Liver (tissue), 8 donors: ENCODE measurements at regions not wholly inside any gene's neighbourhood (a gene's known extent, or its start where the extent isn't known, plus 50 kb on each side); places are given as distances from the start of the nearest gene placed in this dataset.
"Not testable (repeated sequence)": the region's sequence is repeated elsewhere in the genome, so short reads cannot be mapped to it uniquely, and the experiment has no call there.

Experiments used
- DNase-seq: peaks from one replicate; pipeline ENCODE4 v3.0.0-alpha.2; 2017; ENCODE audit warnings: low spot score
- H3K27ac ChIP-seq, 2 donors: one replicate each; pipeline ENCODE4 v1.7.0; 2013; ENCODE audit warnings: inconsistent platforms in 2 of 2, low read length in 2 of 2, control low read depth in 1 of 2, low read depth in 1 of 2, mild to moderate bottlenecking in 1 of 2
- H3K27me3 ChIP-seq, 4 donors: one replicate each; pipeline versions ENCODE4 v1.6.1 to v1.7.0; 2013; ENCODE audit warnings: low read length in 3 of 4, inconsistent platforms in 1 of 4, mild to moderate bottlenecking in 1 of 4, moderate library complexity in 1 of 4; ENCODE audit not compliant: control insufficient read depth in 4 of 4, insufficient read depth in 4 of 4
- H3K36me3 ChIP-seq, 4 donors: one replicate each; pipeline versions ENCODE4 v1.6.1 to v1.7.0; 2013; ENCODE audit warnings: low read length in 3 of 4, mild to moderate bottlenecking in 3 of 4, low read depth in 1 of 4, moderate library complexity in 1 of 4; ENCODE audit not compliant: control insufficient read depth in 4 of 4, insufficient read depth in 3 of 4
- H3K4me1 ChIP-seq, 4 donors: one replicate each; pipeline versions ENCODE4 v1.6.1 to v1.7.0; 2013; ENCODE audit warnings: low read length in 3 of 4, mild to moderate bottlenecking in 3 of 4, moderate library complexity in 1 of 4; ENCODE audit not compliant: control insufficient read depth in 4 of 4, insufficient read depth in 4 of 4
- H3K4me3 ChIP-seq, 3 donors: one replicate each; pipeline versions ENCODE4 v1.6.1 to v1.7.0; 2013; ENCODE audit warnings: low read length in 3 of 3, control low read depth in 1 of 3, low read depth in 1 of 3, mild to moderate bottlenecking in 1 of 3
- H3K9ac ChIP-seq, 2 donors: one replicate each; pipeline ENCODE4 v1.7.0; 2013; ENCODE audit warnings: low read length in 2 of 2, mild to moderate bottlenecking in 2 of 2, moderate library complexity in 2 of 2, control low read depth in 1 of 2, low read depth in 1 of 2
- H3K9me3 ChIP-seq, 4 donors: one replicate each; pipeline versions ENCODE4 v1.6.1 to v1.7.0; 2013; ENCODE audit warnings: low read length in 3 of 4; ENCODE audit not compliant: control insufficient read depth in 4 of 4
- EGR1 ChIP-seq, 2 donors: IDR thresholded peaks; 2 replicates each; pipeline ENCODE4 v1.6.1; 2016 to 2018; ENCODE audit warnings: antibody characterized with exemption in 2 of 2, low read depth in 2 of 2
- FOXA2 ChIP-seq: IDR thresholded peaks from 2 replicates; pipeline ENCODE4 v1.6.1; 2016; ENCODE audit warnings: antibody characterized with exemption
- GABPA ChIP-seq, 2 donors: IDR thresholded peaks in 1 of 2; conservative IDR thresholded peaks in 1 of 2; 2 replicates each; pipeline ENCODE4 v1.6.1; 2016; ENCODE audit warnings: antibody characterized with exemption in 2 of 2, mild to moderate bottlenecking in 1 of 2, moderate library complexity in 1 of 2
- HNF4A ChIP-seq, 2 donors: conservative IDR thresholded peaks; 2 replicates each; pipeline ENCODE4 v1.6.1; 2016; ENCODE audit warnings: antibody characterized with exemption in 2 of 2, mild to moderate bottlenecking in 2 of 2
- HNF4G ChIP-seq: IDR thresholded peaks from 2 replicates; pipeline ENCODE4 v1.6.1; 2016; ENCODE audit warnings: antibody characterized with exemption
- JUND ChIP-seq, 2 donors: IDR thresholded peaks; 2 replicates each; pipeline ENCODE4 v1.6.1; 2016; ENCODE audit warnings: antibody characterized with exemption in 2 of 2
- NR2F2 ChIP-seq: IDR thresholded peaks from 2 replicates; pipeline ENCODE4 v1.6.1; 2016; ENCODE audit warnings: antibody characterized with exemption
- RAD21 ChIP-seq, 2 donors: IDR thresholded peaks; 2 replicates each; pipeline ENCODE4 v1.6.1; 2016; ENCODE audit warnings: antibody characterized with exemption in 2 of 2, mild to moderate bottlenecking in 2 of 2
- RXRA ChIP-seq, 2 donors: IDR thresholded peaks; 2 replicates each; pipeline ENCODE4 v1.6.1; 2017 to 2018; ENCODE audit warnings: antibody characterized with exemption in 2 of 2, mild to moderate bottlenecking in 1 of 2
- TAF1 ChIP-seq: conservative IDR thresholded peaks from 2 replicates; pipeline ENCODE4 v1.6.1; 2016; ENCODE audit warnings: antibody characterized with exemption, mild to moderate bottlenecking
- YY1 ChIP-seq: IDR thresholded peaks from 2 replicates; pipeline ENCODE4 v1.6.1; 2016; ENCODE audit warnings: antibody characterized with exemption, mild to moderate bottlenecking
- WGBS: extraction: QIAGEN DNeasy Blood & Tissue Kit; methylation state at CpG from one replicate; pipeline ENCODE4 v1.1.7; 2013; 5-methylcytosine and 5-hydroxymethylcytosine counted together
- TF ChIP-seq, protein P1 (sequence below): IDR thresholded peaks from 2 replicates; pipeline ENCODE4 v1.6.1; 2016; ENCODE audit warnings: antibody characterized with exemption
- TF ChIP-seq, protein P2 (sequence below): IDR thresholded peaks from 2 replicates; pipeline ENCODE4 v1.6.1; 2016; ENCODE audit warnings: antibody characterized with exemption, mild to moderate bottlenecking
- TF ChIP-seq, protein P3 (sequence below): fragments of 150-350 bp; IDR thresholded peaks from 2 replicates; pipeline ENCODE4 v1.5.1; 2017; ENCODE audit warnings: improper control_type of control experiment, low read depth, low read length; ENCODE audit not compliant: missing input control
- donor health status: healthy.
- donor health status: healthy.
- donor health status: healthy.
- donor health status: healthy.
- donor health status: healthy.

DNA sequence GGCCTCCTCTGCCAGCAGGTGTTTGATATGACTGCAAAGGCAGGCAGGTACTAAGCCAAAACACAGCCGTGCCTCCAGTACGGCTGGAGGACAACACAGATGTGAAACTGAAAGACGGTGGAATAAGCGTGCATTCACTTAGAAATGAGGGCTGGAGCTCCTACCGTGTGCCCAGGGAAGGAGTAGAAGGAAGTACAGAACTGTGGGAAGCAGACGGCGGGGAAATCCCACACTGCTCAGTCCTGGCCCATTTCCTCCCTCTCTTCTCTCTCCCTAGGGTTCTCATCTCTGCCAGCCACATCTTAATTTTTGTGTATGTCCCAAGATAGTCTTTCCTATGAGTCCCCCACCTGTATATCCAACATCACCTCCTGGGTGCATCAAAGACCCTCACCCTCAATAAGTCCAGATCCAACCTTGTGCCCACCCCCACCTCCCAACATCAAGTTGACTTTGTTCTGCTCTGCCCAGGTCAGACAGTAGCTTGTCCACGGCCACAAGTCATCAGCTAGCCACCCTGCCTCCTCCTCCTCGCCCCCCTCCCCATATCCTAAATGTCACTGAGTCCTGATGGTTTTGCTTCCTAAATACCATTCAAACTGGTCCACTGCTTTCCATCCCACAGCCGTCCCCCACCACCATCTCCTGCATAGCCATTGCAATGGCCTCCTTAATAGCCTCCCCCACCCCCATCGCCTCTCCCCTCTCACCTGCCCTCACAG, 77.1 kb upstream of the RPL38 start (continued):
- TF ChIP-seq RXRA (IDR thresholded peaks at IDR 0.05) = no peak
- no peak for TF ChIP-seq HNF4G
- TF ChIP-seq FOXA2 = no peak

DNA sequence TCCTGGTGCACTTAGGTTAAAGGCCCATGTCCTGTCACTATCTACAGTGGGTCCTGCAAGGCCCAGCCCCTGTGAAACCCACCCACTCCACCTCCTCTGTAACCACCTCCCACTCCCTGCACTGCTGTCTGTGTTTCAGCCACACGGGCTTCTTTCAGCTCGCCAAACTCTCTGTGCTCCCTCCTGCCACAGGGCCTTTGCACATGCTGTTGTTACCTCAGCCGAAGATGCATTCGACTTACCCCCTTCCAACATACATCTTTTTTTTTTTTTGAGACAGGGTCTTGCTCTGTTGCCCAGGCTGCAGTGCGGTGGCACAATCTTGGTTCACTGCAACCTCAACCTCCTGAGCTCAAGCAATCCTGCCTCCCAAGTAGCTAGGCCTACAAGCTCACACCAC, 76.5 kb upstream of the RPL38 start:
- WGBS = 90% methylated on average over 5 of the region's 5 CpGs
- H3K27me3 ChIP-seq = peaks cover 0 to 5% (median 0%) of the 10 kb centered on the region in 4 donors
- no peaks in the 10 kb centered on the region for H3K36me3 ChIP-seq
- no peak overlapping the region for H3K27ac ChIP-seq
- H3K4me3 ChIP-seq = no peak overlapping the region
- no peak for DNase-seq
- no peaks in the 10 kb centered on the region for H3K4me1 ChIP-seq
- no peak overlapping the region for H3K9ac ChIP-seq
- no peak for TF ChIP-seq FOXA2
- no peak for TF ChIP-seq RAD21 (IDR thresholded peaks at IDR 0.05)
- TF ChIP-seq EGR1 (IDR thresholded peaks at IDR 0.05; ENCODE audit: low read depth in 2 of 2) = no peak
- TF ChIP-seq, protein P1, sequence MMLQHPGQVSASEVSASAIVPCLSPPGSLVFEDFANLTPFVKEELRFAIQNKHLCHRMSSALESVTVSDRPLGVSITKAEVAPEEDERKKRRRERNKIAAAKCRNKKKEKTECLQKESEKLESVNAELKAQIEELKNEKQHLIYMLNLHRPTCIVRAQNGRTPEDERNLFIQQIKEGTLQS = no peak
- TF ChIP-seq RXRA (IDR thresholded peaks at IDR 0.05) = no peak
- TF ChIP-seq, protein P2, sequence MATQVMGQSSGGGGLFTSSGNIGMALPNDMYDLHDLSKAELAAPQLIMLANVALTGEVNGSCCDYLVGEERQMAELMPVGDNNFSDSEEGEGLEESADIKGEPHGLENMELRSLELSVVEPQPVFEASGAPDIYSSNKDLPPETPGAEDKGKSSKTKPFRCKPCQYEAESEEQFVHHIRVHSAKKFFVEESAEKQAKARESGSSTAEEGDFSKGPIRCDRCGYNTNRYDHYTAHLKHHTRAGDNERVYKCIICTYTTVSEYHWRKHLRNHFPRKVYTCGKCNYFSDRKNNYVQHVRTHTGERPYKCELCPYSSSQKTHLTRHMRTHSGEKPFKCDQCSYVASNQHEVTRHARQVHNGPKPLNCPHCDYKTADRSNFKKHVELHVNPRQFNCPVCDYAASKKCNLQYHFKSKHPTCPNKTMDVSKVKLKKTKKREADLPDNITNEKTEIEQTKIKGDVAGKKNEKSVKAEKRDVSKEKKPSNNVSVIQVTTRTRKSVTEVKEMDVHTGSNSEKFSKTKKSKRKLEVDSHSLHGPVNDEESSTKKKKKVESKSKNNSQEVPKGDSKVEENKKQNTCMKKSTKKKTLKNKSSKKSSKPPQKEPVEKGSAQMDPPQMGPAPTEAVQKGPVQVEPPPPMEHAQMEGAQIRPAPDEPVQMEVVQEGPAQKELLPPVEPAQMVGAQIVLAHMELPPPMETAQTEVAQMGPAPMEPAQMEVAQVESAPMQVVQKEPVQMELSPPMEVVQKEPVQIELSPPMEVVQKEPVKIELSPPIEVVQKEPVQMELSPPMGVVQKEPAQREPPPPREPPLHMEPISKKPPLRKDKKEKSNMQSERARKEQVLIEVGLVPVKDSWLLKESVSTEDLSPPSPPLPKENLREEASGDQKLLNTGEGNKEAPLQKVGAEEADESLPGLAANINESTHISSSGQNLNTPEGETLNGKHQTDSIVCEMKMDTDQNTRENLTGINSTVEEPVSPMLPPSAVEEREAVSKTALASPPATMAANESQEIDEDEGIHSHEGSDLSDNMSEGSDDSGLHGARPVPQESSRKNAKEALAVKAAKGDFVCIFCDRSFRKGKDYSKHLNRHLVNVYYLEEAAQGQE = no peak
- no peak for TF ChIP-seq YY1
- no peak for TF ChIP-seq NR2F2
- TF ChIP-seq HNF4G = no peak
- no peak for TF ChIP-seq GABPA (IDR thresholded peaks at IDR 0.05 in 1 of 2, conservative IDR thresholded peaks at IDR 0.05 in 1 of 2)
- TF ChIP-seq JUND (IDR thresholded peaks at IDR 0.05) = no peak
- TF ChIP-seq TAF1 = no peak
- H3K9me3 ChIP-seq = no peaks in the 10 kb centered on the region

DNA sequence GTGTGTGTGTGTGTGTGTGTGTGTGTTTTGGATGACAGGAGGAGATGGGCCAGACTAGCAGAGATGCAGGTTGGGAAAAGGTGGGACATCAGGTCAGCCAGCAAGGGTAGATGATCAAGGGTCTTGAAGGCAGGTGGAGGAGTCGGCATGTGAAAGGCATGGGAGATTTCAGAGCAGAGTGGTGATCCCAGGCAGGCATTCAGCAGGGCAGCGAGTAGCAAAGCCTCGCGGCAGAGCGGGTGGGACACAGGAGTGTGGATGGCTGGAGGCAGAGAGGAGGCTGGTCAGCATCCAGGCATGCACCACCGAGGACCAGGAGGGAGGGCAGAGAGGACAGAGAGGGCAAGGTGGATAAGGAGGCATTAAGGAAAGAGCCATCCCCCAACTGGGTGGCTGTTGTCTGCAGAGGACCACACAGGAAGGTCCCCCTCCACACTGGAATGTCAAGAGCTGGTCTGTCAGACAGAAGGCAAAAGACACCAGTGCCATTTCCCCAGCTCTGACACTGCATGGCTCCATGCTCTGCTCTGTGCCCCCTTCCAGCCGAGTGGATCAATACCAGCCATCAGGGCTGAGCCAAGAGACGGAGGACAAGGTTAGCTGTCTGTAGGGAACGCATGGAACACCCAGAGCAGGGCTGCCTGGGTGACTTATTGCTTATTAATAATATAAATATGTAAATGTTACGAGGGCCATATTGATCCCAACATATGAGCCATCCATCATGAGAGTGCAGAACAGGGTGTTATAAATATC, 74.8 kb upstream of the RPL38 start:
- Histone ChIP-seq H3K4me1 (no peaks in the 10 kb centered on the region), H3K36me3 (no peaks in the 10 kb centered on the region), H3K4me3 (no peak overlapping the region), H3K27ac (no peak overlapping the region), H3K9me3 (no peaks in the 10 kb centered on the region), H3K27me3 (peaks cover 0 to 5% (median 0%) of the 10 kb centered on the region in 4 donors), H3K9ac (no peak overlapping the region)
- WGBS = 59% methylated on average over 10 of the region's 10 CpGs
- TF ChIP-seq, protein P3, sequence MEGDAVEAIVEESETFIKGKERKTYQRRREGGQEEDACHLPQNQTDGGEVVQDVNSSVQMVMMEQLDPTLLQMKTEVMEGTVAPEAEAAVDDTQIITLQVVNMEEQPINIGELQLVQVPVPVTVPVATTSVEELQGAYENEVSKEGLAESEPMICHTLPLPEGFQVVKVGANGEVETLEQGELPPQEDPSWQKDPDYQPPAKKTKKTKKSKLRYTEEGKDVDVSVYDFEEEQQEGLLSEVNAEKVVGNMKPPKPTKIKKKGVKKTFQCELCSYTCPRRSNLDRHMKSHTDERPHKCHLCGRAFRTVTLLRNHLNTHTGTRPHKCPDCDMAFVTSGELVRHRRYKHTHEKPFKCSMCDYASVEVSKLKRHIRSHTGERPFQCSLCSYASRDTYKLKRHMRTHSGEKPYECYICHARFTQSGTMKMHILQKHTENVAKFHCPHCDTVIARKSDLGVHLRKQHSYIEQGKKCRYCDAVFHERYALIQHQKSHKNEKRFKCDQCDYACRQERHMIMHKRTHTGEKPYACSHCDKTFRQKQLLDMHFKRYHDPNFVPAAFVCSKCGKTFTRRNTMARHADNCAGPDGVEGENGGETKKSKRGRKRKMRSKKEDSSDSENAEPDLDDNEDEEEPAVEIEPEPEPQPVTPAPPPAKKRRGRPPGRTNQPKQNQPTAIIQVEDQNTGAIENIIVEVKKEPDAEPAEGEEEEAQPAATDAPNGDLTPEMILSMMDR = no peak
- TF ChIP-seq HNF4A (conservative IDR thresholded peaks at IDR 0.05) (no peak), JUND (IDR thresholded peaks at IDR 0.05) (no peak), TAF1 (no peak), NR2F2 (no peak), YY1 (no peak), FOXA2 (no peak)
- TF ChIP-seq, protein P1 = no peak
- no peak for DNase-seq

DNA sequence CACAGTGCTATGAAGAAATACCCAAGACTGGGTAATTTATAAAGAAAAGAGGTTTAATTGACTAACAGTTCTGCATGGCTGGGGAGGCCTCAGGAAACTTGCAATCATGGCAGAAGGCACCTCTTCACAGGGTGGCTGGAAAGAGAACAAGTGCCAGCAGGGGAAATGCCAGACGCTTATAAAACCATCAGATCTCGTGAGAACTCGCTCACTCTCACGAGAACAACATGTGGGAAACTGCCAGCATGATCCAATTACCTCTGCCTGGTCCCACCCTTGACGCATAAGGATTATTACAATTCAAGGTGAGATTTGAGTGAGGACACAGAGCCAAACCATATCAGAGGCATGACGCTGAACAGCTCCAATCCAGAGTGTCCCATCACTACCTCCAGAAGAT, 73.7 kb upstream of the RPL38 start:
- not testable (repeated sequence) for DNase-seq, H3K36me3 ChIP-seq, H3K4me3 ChIP-seq, H3K9me3 ChIP-seq, H3K27ac ChIP-seq, H3K27me3 ChIP-seq, H3K4me1 ChIP-seq, H3K9ac ChIP-seq
- WGBS = 68% methylated on average over 6 of the region's 6 CpGs
